Skeletal muscle satellite cell (primary cell): ENCODE measurements at regions not wholly inside any gene's neighbourhood (a gene's known extent, or its start where the extent isn't known, plus 50 kb on each side); places are given as distances from the start of the nearest gene placed in this dataset.

ENCODE experiments used
- H3K27me3 ChIP-seq: 2 replicates; pipeline ENCODE4 v1.7.0; 2013; ENCODE audit warnings: low read length; ENCODE audit not compliant: control insufficient read depth, insufficient read depth
- H3K36me3 ChIP-seq: 2 replicates; pipeline ENCODE4 v1.7.0; 2013; ENCODE audit warnings: mild to moderate bottlenecking, control low read depth, low read length; ENCODE audit not compliant: insufficient read depth
- H3K4me1 ChIP-seq: 2 replicates; pipeline ENCODE4 v1.7.0; 2013; ENCODE audit warnings: low read length; ENCODE audit not compliant: control insufficient read depth, insufficient read depth
- H3K4me2 ChIP-seq: 2 replicates; pipeline ENCODE4 v1.7.0; 2013; ENCODE audit warnings: mild to moderate bottlenecking, low read length
- H3K4me3 ChIP-seq: 2 replicates; pipeline ENCODE4 v1.7.0; 2013; ENCODE audit warnings: low read length
- H3K9ac ChIP-seq: 2 replicates; pipeline ENCODE4 v1.7.0; 2013; ENCODE audit warnings: mild to moderate bottlenecking, low read depth, low read length, moderate library complexity
- H3K9me3 ChIP-seq: replicated peaks from 2 replicates; pipeline ENCODE4 v1.7.0; 2013; ENCODE audit warnings: mild to moderate bottlenecking, control low read depth, low read length

GRCh38 chr4:123807866-123808265, 411.3 kb downstream of the SPRY1 start:
- H3K4me2 ChIP-seq: no peak overlapping the region
- H3K4me1 ChIP-seq: peaks cover 11% of the 10 kb centered on the region
- H3K9me3 ChIP-seq: no peaks in the 10 kb centered on the region
- no peak overlapping the region for H3K4me3 ChIP-seq
- H3K27me3 ChIP-seq: no peaks in the 10 kb centered on the region
- no peaks in the 10 kb centered on the region for H3K36me3 ChIP-seq
- no peak overlapping the region for H3K9ac ChIP-seq

DNA sequence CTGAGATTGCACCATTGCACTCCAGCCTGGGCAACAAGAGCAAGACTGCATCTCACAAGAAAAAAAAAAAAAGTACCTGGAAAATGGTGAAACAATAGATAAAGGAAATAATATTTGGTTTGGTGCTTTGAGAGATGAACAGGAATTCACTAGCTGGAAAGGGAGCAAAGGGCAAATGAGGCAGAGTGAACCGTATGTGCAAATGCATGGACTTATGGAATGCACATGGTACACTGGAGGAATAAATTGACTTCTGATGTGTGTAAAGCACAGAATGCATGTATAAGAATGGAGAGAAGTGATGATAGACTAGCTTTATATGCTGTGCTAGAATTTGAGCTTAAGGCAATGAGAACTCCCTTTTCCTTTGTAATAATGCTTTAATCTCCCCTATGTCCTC, 413.3 kb downstream of the SPRY1 start:
- H3K9me3 ChIP-seq: no peaks in the 10 kb centered on the region
- no peak overlapping the region for H3K4me3 ChIP-seq
- H3K4me1 ChIP-seq: peaks cover 11% of the 10 kb centered on the region
- no peak overlapping the region for H3K4me2 ChIP-seq
- no peak overlapping the region for H3K9ac ChIP-seq
- H3K27me3 ChIP-seq: no peaks in the 10 kb centered on the region
- no peaks in the 10 kb centered on the region for H3K36me3 ChIP-seq

- H3K27me3 ChIP-seq: no peaks in the 10 kb centered on the region
- H3K4me2 ChIP-seq: peak overlapping the region; percentile 61
- peak overlapping the region; percentile 6 for H3K4me3 ChIP-seq
- peaks cover 21% of the 10 kb centered on the region for H3K4me1 ChIP-seq
- peak overlapping the region; percentile 54 for H3K9ac ChIP-seq
- H3K36me3 ChIP-seq: no peaks in the 10 kb centered on the region
- no peaks in the 10 kb centered on the region for H3K9me3 ChIP-seq
These were observed 415.4 kb downstream of the SPRY1 start for GRCh38 chr4:123812066-123812390.

DNA sequence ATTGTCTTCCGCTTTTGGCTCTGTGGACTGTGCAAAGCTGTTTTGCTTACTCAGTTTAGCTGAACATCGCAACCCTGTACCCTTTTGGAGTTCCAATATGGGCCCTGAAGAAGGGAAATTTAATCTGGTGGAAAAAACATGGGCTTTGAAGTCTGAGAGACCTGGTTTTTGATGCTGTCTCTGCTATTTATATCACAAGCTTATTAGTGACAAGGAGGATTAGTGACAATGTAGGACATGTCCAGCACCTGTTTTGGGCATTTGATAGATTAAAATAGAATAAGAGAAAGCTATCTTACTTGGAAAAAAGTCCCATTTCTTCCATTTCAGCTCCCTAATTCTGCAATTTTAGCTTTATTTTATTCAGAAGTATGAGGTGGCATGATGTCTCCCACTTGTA, 417.3 kb downstream of the SPRY1 start:
- H3K4me2 ChIP-seq: no peak overlapping the region
- no peaks in the 10 kb centered on the region for H3K9me3 ChIP-seq
- no peaks in the 10 kb centered on the region for H3K36me3 ChIP-seq
- H3K27me3 ChIP-seq: no peaks in the 10 kb centered on the region
- H3K9ac ChIP-seq: no peak overlapping the region
- no peak overlapping the region for H3K4me3 ChIP-seq
- H3K4me1 ChIP-seq: peaks cover 27% of the 10 kb centered on the region

DNA sequence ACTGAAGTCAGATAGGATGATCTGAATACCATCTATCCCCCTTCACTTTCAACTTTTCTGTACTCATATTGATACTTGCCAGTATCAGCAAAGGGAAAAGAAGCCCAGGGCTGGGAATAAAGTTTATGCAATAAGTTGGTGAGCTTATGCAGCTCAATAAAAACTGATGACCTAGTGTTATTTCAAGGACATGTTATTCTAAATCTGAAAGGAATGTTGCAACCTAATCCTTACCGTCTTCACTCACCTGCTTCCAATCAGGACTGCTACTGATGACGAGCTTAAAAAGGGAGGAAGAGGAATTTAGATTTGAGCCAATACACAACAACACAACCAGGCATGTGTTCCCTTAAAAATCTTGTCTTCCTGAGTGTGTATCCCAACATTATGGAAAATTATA, 419.9 kb downstream of the SPRY1 start:
- Histone ChIP-seq H3K36me3 (no peaks in the 10 kb centered on the region), H3K27me3 (no peaks in the 10 kb centered on the region), H3K4me2 (no peak overlapping the region), H3K9ac (no peak overlapping the region), H3K9me3 (no peaks in the 10 kb centered on the region), H3K4me3 (no peak overlapping the region), H3K4me1 (peaks cover 32% of the 10 kb centered on the region)

DNA sequence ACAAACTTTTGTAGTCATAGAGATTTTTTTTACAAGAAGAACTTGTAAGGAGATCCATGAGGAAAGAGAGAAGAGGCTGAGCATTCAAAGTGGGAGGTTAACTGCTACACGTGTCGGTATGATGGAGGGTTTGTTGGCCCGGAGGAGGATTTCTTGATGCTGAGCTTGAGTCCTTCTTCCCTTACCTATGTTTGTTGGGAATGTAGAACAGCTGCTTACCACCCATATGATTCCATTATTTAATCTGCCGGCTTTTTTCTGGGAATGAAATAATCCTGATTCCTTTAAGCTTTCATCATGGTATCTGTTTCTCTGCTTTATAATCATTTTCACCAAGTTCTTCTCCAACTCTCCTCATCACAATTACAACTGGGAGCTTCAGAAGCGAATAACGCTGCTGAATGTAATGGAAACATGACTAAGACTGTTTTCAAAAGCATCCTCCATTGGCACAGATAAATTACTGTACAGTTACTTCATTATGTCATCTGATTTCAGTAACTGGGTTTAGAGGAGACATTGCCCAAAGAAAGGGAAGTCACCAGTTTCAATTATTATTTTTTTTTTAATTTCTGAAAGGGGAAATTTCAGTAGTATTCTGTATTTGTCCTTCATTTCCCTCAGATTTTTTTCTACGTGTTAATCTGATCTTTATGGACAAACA, 420.6 kb downstream of the SPRY1 start:
- Histone ChIP-seq H3K4me1 (peaks cover 25% of the 10 kb centered on the region), H3K36me3 (no peaks in the 10 kb centered on the region), H3K27me3 (no peaks in the 10 kb centered on the region), H3K9ac (no peak overlapping the region), H3K4me2 (no peak overlapping the region), H3K9me3 (no peaks in the 10 kb centered on the region), H3K4me3 (no peak overlapping the region)

GRCh38 chr4:123819362-123820035, 422.9 kb downstream of the SPRY1 start:
- no peaks in the 10 kb centered on the region for H3K27me3 ChIP-seq
- H3K9ac ChIP-seq: no peak overlapping the region
- peaks cover 32% of the 10 kb centered on the region for H3K4me1 ChIP-seq
- H3K9me3 ChIP-seq: no peaks in the 10 kb centered on the region
- H3K4me3 ChIP-seq: no peak overlapping the region
- H3K4me2 ChIP-seq: peak overlapping the region; percentile 12
- no peaks in the 10 kb centered on the region for H3K36me3 ChIP-seq

- H3K36me3 ChIP-seq: no peaks in the 10 kb centered on the region
- peaks cover 47% of the 10 kb centered on the region for H3K4me1 ChIP-seq
- H3K9ac ChIP-seq: no peak overlapping the region
- no peak overlapping the region for H3K4me3 ChIP-seq
- no peaks in the 10 kb centered on the region for H3K9me3 ChIP-seq
- H3K4me2 ChIP-seq: no peak overlapping the region
- H3K27me3 ChIP-seq: no peaks in the 10 kb centered on the region
These were observed 425.3 kb downstream of the SPRY1 start for GRCh38 chr4:123821861-123822260.

DNA sequence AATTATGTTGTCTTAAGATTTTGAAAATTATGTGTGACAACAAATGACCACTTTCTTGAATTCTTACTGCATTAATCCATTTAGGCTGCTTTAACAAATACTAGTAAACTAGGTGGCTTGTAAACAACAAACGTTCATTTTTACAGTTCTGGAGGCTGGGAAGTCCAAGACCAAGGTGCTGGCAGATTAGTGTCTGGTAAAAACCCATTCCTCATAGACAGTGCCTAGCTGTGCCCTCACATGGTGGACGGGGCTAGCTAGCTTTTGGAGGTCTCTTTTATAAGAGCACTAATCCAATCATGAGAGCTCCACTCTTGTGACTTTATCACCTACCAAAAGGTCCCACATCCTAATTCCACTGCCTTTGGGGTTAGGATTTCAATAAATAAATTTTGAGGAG, 425.8 kb downstream of the SPRY1 start:
- Histone ChIP-seq H3K9me3 (no peaks in the 10 kb centered on the region), H3K9ac (no peak overlapping the region), H3K36me3 (no peaks in the 10 kb centered on the region), H3K27me3 (no peaks in the 10 kb centered on the region), H3K4me1 (peaks cover 47% of the 10 kb centered on the region), H3K4me3 (no peak overlapping the region), H3K4me2 (no peak overlapping the region)

DNA sequence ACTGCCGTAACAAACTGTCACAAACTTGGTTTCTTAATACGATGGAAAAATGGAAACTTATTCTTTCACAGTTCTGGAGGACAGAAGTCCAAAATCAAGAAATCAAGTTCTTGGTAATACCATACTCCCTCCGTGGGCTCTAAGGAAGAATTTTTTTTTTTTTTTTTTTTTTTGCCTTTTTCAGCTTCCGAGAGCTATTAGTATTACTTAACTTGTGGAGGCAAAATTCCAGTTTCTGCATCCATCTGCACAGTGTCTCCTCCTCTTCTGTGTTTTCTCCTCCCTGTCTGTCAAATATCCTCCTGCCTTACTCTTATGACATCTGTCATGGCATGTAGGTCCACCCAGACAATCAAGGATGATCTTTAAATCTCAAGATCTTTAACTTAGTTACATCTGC, 426.6 kb downstream of the SPRY1 start:
- peaks cover 47% of the 10 kb centered on the region for H3K4me1 ChIP-seq
- H3K36me3 ChIP-seq: no peaks in the 10 kb centered on the region
- H3K27me3 ChIP-seq: no peaks in the 10 kb centered on the region

GRCh38 chr4:123824524-123824923, 427.9 kb downstream of the SPRY1 start:
- Histone ChIP-seq H3K4me1 (peaks cover 43% of the 10 kb centered on the region), H3K36me3 (no peaks in the 10 kb centered on the region), H3K9me3 (no peaks in the 10 kb centered on the region), H3K27me3 (no peaks in the 10 kb centered on the region), H3K9ac (peak overlapping the region; percentile 51), H3K4me2 (peak overlapping the region; percentile 20), H3K4me3 (no peak overlapping the region)

More for the DNA sequence above, 426.6 kb downstream of the SPRY1 start:
- Histone ChIP-seq H3K4me3 (no peak overlapping the region), H3K9me3 (no peaks in the 10 kb centered on the region), H3K9ac (no peak overlapping the region), H3K4me2 (no peak overlapping the region)
